Endothelial cell of umbilical vein (primary cell): ENCODE measurements at regions not wholly inside any gene's neighbourhood (a gene's known extent, or its start where the extent isn't known, plus 50 kb on each side); places are given as distances from the start of the nearest gene placed in this dataset.

Source experiments
- BruUV-seq: library from RNA; stranded (reverse); fragments of 400-500 nt; replicated peaks from 2 replicates; lab custom pipeline; 2021; lab: Mats Ljungman, UMichigan
- CTCF ChIA-PET: fragments of 300-600, 350-600 bp; sonication (Branson Sonifier 250); formaldehyde crosslinking; loops from one replicate; lab custom pipeline; 2021; ENCODE audit warnings: antibody characterized with exemption, inconsistent platforms; lab: Charles Lee
- POLR2A ChIA-PET: fragments of 300-600, 350-600 bp; sonication (Branson Sonifier 250); formaldehyde crosslinking; loops from one replicate; lab custom pipeline; 2021; ENCODE audit warnings: antibody characterized with exemption, inconsistent platforms; lab: Charles Lee
- DNase-seq: peaks from one replicate; pipeline ENCODE4 v3.0.0-alpha.2; 2011; ENCODE audit warnings: low read depth, low spot score
- FAIRE-seq: peaks from 2 replicates; lab custom pipeline; 2011; peaks lifted over from hg19 to GRCh38; lab: Jason Lieb, UNC
- H2AFZ ChIP-seq: 2 replicates; pipeline ENCODE4 v1.6.0; 2012; ENCODE audit warnings: low read depth, low read length, control low read depth, inconsistent platforms
- H3K27ac ChIP-seq: 2 replicates; pipeline ENCODE4 v1.5.1; 2011; ENCODE audit warnings: low read depth, mild to moderate bottlenecking, control low read depth, low read length, moderate library complexity; ENCODE audit not compliant: insufficient read depth
- H3K27me3 ChIP-seq, 2 experiments: 2 replicates each; pipeline versions ENCODE4 v1.6.0 to v1.6.1; 2011; ENCODE audit warnings: low read length in 2 of 2, mixed read lengths in 1 of 2; ENCODE audit not compliant: control insufficient read depth in 2 of 2, insufficient read depth in 2 of 2
- H3K36me3 ChIP-seq, 2 experiments: 2 replicates in 1 of 2; 3 replicates in 1 of 2; pipeline ENCODE4 v1.5.1; 2011; ENCODE audit warnings: low read length in 2 of 2, mild to moderate bottlenecking in 1 of 2, moderate library complexity in 1 of 2; ENCODE audit not compliant: control insufficient read depth in 2 of 2, insufficient read depth in 2 of 2; ENCODE audit errors: extremely low read depth in 1 of 2
- H3K4me1 ChIP-seq: 3 replicates; pipeline ENCODE4 v1.5.1; 2011; ENCODE audit warnings: mild to moderate bottlenecking, low read length; ENCODE audit not compliant: control insufficient read depth, insufficient read depth; ENCODE audit errors: extremely low read depth
- H3K4me2 ChIP-seq: 2 replicates; pipeline ENCODE4 v1.6.1; 2011; ENCODE audit warnings: low read length, control low read depth, mixed read lengths; ENCODE audit not compliant: insufficient read depth
- H3K4me3 ChIP-seq, 3 experiments: fragments of 200-600 bp in 1 of 3; sonication (generic), shearing (Covaris generic) in 1 of 3; replicated peaks in 1 of 3; 2 replicates each; pipeline ENCODE4 v1.5.1; 2011 to 2016; ENCODE audit warnings: control low read depth in 3 of 3, low read length in 3 of 3, mild to moderate bottlenecking in 2 of 3, inconsistent platforms in 1 of 3, low read depth in 1 of 3, moderate library complexity in 1 of 3; ENCODE audit not compliant: insufficient read depth in 1 of 3
- H3K79me2 ChIP-seq: 2 replicates; pipeline ENCODE4 v1.6.0; 2012; ENCODE audit warnings: low read length, inconsistent platforms; ENCODE audit not compliant: control insufficient read depth, insufficient read depth
- H3K9ac ChIP-seq: replicated peaks from 2 replicates; pipeline ENCODE3; 2011; ENCODE audit warnings: low read length, control low read depth; ENCODE audit not compliant: insufficient read depth; ENCODE audit errors: extremely low read depth
- H3K9me1 ChIP-seq: replicated peaks from 3 replicates; pipeline ENCODE4 v1.6.0; 2011; ENCODE audit warnings: mild to moderate bottlenecking, low read length; ENCODE audit not compliant: control insufficient read depth, insufficient read depth; ENCODE audit errors: extremely low read depth
- H3K9me3 ChIP-seq: replicated peaks from 2 replicates; pipeline ENCODE4 v1.5.1; 2012; ENCODE audit warnings: low read length, inconsistent platforms; ENCODE audit not compliant: control insufficient read depth, insufficient read depth
- H4K20me1 ChIP-seq: replicated peaks from 2 replicates; pipeline ENCODE3; 2011; ENCODE audit warnings: mild to moderate bottlenecking, low read length; ENCODE audit not compliant: control insufficient read depth, insufficient read depth; ENCODE audit errors: extremely low read depth
- EZH2 ChIP-seq: IDR thresholded peaks from 2 replicates; pipeline ENCODE4 v1.6.1; 2012; ENCODE audit warnings: borderline replicate concordance, low read depth, mild to moderate bottlenecking, moderate library complexity, low read length, inconsistent platforms; ENCODE audit not compliant: severe bottlenecking
- FOS ChIP-seq: IDR thresholded peaks from 2 replicates; pipeline ENCODE4 v1.6.1; 2011; ENCODE audit warnings: mild to moderate bottlenecking, low read length, moderate library complexity, borderline replicate concordance; ENCODE audit not compliant: insufficient read depth
- GATA2 ChIP-seq: IDR thresholded peaks from 2 replicates; pipeline ENCODE4 v1.7.0; 2011; ENCODE audit warnings: low read depth, mild to moderate bottlenecking, moderate library complexity, mixed read lengths, low read length; ENCODE audit not compliant: insufficient read length, insufficient read depth
- JUN ChIP-seq: IDR thresholded peaks from 2 replicates; pipeline ENCODE4 v1.6.1; 2011; ENCODE audit warnings: borderline replicate concordance, low read depth; ENCODE audit not compliant: insufficient read length, insufficient read depth
- MYC ChIP-seq: IDR thresholded peaks from one replicate; pipeline ENCODE4 v1.6.1; 2011; ENCODE audit warnings: mild to moderate bottlenecking, low read depth, low read length
- POLR2A ChIP-seq: IDR thresholded peaks from 2 replicates; pipeline ENCODE4 v1.6.1; 2012; ENCODE audit warnings: low read depth, mild to moderate bottlenecking, control low read depth, low read length
- POLR2AphosphoS5 ChIP-seq: IDR thresholded peaks from 2 replicates; pipeline ENCODE4 v1.6.1; 2012; ENCODE audit warnings: low read depth, mild to moderate bottlenecking, control low read depth, low read length, moderate library complexity; ENCODE audit not compliant: insufficient read depth
- dilution Hi-C: fragments of 300-500 bp; cut with MboI; formaldehyde crosslinking; loops from one replicate; pipeline ENCODE4 v1.15.0; 2019; ENCODE audit warnings: low sequenced_read_pairs; ENCODE audit not compliant: extremely low pct_ligation_motif_present
- intact Hi-C: fragments of 100-400 bp; cut with micrococcal nuclease; formaldehyde crosslinking; loops from one replicate; pipeline ENCODE4 v1.10.0; 2022
- TF ChIP-seq, protein P1 (sequence below), 2 donors: IDR thresholded peaks; 1 replicate in 1 of 2; 2 replicates in 1 of 2; pipeline ENCODE4 v1.5.1; 2011; ENCODE audit warnings: low read length in 2 of 2, mild to moderate bottlenecking in 2 of 2, moderate library complexity in 2 of 2, control low read depth in 1 of 2, inconsistent platforms in 1 of 2, low read depth in 1 of 2; ENCODE audit not compliant: insufficient read depth in 1 of 2; ENCODE audit errors: extremely low read depth in 1 of 2
- TF ChIP-seq, protein P2 (sequence below): IDR thresholded peaks from 2 replicates; pipeline ENCODE4 v1.6.1; 2011; ENCODE audit not compliant: insufficient read depth, insufficient read length

DNA sequence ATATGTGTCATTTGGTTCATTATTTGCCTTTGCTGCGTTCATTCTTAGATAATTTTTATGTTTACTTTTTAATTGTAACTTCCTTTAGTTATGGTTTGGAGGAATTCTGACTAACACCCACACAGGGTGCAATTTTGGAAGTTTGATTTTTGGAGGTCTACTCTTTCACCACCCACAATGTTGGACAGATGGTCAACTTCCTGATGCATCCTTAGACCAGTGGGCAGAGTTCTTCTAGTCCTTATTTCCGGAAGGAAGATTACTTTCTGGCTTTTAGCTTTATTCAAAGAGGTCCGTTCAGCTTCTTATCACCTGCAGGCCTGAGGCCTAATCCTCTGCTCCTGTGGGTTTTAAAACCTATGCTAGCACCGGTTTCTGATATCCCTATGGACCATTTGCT, 126.7 kb downstream of the MTX3 start:
- DNase-seq (no peak), FAIRE-seq (no peak)
- H2AFZ ChIP-seq, result no peak overlapping the region
- no peak overlapping the region for H3K4me3 ChIP-seq
- ChIA-PET CTCF (no interaction called here), POLR2A (no interaction called here)
- intact Hi-C loops (no loop called here), dilution Hi-C loops (no loop called here)
- BruUV-seq, result no TSS peak
- H3K27me3 ChIP-seq, result no peaks in the 10 kb centered on the region
- no peaks in the 10 kb centered on the region for H4K20me1 ChIP-seq
- H3K36me3 ChIP-seq, result no peaks in the 10 kb centered on the region
- H3K9ac ChIP-seq, result no peak overlapping the region
- H3K9me3 ChIP-seq, result no peaks in the 10 kb centered on the region
- no peaks in the 10 kb centered on the region for H3K4me1 ChIP-seq
- TF ChIP-seq JUN (no peak), MYC (no peak), EZH2 (no peak), FOS (no peak), GATA2 (no peak), POLR2AphosphoS5 (no peak), POLR2A (no peak)
- TF ChIP-seq, protein P1, sequence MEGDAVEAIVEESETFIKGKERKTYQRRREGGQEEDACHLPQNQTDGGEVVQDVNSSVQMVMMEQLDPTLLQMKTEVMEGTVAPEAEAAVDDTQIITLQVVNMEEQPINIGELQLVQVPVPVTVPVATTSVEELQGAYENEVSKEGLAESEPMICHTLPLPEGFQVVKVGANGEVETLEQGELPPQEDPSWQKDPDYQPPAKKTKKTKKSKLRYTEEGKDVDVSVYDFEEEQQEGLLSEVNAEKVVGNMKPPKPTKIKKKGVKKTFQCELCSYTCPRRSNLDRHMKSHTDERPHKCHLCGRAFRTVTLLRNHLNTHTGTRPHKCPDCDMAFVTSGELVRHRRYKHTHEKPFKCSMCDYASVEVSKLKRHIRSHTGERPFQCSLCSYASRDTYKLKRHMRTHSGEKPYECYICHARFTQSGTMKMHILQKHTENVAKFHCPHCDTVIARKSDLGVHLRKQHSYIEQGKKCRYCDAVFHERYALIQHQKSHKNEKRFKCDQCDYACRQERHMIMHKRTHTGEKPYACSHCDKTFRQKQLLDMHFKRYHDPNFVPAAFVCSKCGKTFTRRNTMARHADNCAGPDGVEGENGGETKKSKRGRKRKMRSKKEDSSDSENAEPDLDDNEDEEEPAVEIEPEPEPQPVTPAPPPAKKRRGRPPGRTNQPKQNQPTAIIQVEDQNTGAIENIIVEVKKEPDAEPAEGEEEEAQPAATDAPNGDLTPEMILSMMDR (IDR thresholded peaks at IDR 0.05; ENCODE audit: extremely low read depth in 1 of 2, insufficient read depth in 1 of 2, low read depth in 1 of 2, low read length in 2 of 2), result no peak
- TF ChIP-seq, protein P2, sequence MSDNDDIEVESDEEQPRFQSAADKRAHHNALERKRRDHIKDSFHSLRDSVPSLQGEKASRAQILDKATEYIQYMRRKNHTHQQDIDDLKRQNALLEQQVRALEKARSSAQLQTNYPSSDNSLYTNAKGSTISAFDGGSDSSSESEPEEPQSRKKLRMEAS, result no peak
- H3K27ac ChIP-seq, result no peak overlapping the region
- H3K79me2 ChIP-seq, result no peaks in the 10 kb centered on the region
- H3K4me2 ChIP-seq, result no peak overlapping the region
- H3K9me1 ChIP-seq, result no peaks in the 10 kb centered on the region
